Neutrophil (primary cell): ENCODE measurements at regions not wholly inside any gene's neighbourhood (a gene's known extent, or its start where the extent isn't known, plus 50 kb on each side); places are given as distances from the start of the nearest gene placed in this dataset.

Experiments used
- H3K27ac ChIP-seq: fragments of 200-600 bp; sonication (generic); 2 replicates; pipeline ENCODE4 v1.5.1; 2016; ENCODE audit warnings: mild to moderate bottlenecking, moderate library complexity
- H3K27me3 ChIP-seq: fragments of 200-600 bp; sonication (generic); 2 replicates; pipeline ENCODE4 v1.6.0; 2016; ENCODE audit warnings: mild to moderate bottlenecking
- H3K36me3 ChIP-seq: fragments of 200-600 bp; sonication (generic); 2 replicates; pipeline ENCODE4 v1.5.1; 2017
- H3K4me1 ChIP-seq, 2 experiments: fragments of 200-600 bp in 1 of 2; sonication (generic) in 1 of 2; 1 replicate in 1 of 2; 2 replicates in 1 of 2; pipeline versions ENCODE4 v1.5.1 to v1.6.1; 2013 to 2016; ENCODE audit warnings: low read depth in 1 of 2, low read length in 1 of 2, mild to moderate bottlenecking in 1 of 2, moderate library complexity in 1 of 2; ENCODE audit not compliant: control insufficient read depth in 1 of 2, insufficient read depth in 1 of 2
- H3K4me3 ChIP-seq, 2 experiments: fragments of 200-600 bp in 1 of 2; sonication (generic) in 1 of 2; 1 replicate in 1 of 2; 2 replicates in 1 of 2; pipeline ENCODE4 v1.5.1; 2013 to 2016; ENCODE audit warnings: low read depth in 1 of 2, low read length in 1 of 2, mild to moderate bottlenecking in 1 of 2, moderate library complexity in 1 of 2
- H3K9me3 ChIP-seq: fragments of 200-600 bp; sonication (generic); 2 replicates; pipeline ENCODE4 v1.5.1; 2016
- CTCF ChIP-seq: fragments of 200-600 bp; sonication (generic); IDR thresholded peaks from 2 replicates; pipeline ENCODE4 v1.5.1; 2016; ENCODE audit warnings: antibody characterized with exemption

- H3K36me3 ChIP-seq: no peaks in the 10 kb centered on the region
- H3K4me3 ChIP-seq: no peak overlapping the region
- no peak overlapping the region for H3K27ac ChIP-seq
- no peaks in the 10 kb centered on the region for H3K27me3 ChIP-seq
- H3K9me3 ChIP-seq: no peaks in the 10 kb centered on the region
- no peak for TF ChIP-seq CTCF
- no peaks in the 10 kb centered on the region for H3K4me1 ChIP-seq
Measured at GRCh38 chr4:29243054-29243453, 1477.1 kb upstream of the PCDH7 start.

- Histone ChIP-seq H3K4me1 (no peaks in the 10 kb centered on the region), H3K27ac (no peak overlapping the region), H3K4me3 (no peak overlapping the region), H3K27me3 (no peaks in the 10 kb centered on the region), H3K36me3 (no peaks in the 10 kb centered on the region), H3K9me3 (no peaks in the 10 kb centered on the region)
- TF ChIP-seq CTCF: no peak
Measured at GRCh38 chr4:29243851-29244250, 1476.3 kb upstream of the PCDH7 start.

GRCh38 chr4:29259556-29259955, 1460.6 kb upstream of the PCDH7 start:
- Histone ChIP-seq H3K9me3 (no peaks in the 10 kb centered on the region), H3K36me3 (no peaks in the 10 kb centered on the region), H3K4me1 (no peaks in the 10 kb centered on the region), H3K4me3 (no peak overlapping the region), H3K27ac (no peak overlapping the region), H3K27me3 (no peaks in the 10 kb centered on the region)
- TF ChIP-seq CTCF: no peak

- no peak overlapping the region for H3K4me3 ChIP-seq
- H3K9me3 ChIP-seq: no peaks in the 10 kb centered on the region
- TF ChIP-seq CTCF: no peak
- no peaks in the 10 kb centered on the region for H3K36me3 ChIP-seq
- H3K27ac ChIP-seq: no peak overlapping the region
- no peaks in the 10 kb centered on the region for H3K27me3 ChIP-seq
- H3K4me1 ChIP-seq: no peaks in the 10 kb centered on the region
Measured at GRCh38 chr4:29262986-29263385, 1457.2 kb upstream of the PCDH7 start.

GRCh38 chr4:29276150-29276549, 1444.0 kb upstream of the PCDH7 start:
- Histone ChIP-seq H3K4me3 (no peak overlapping the region), H3K9me3 (no peaks in the 10 kb centered on the region), H3K36me3 (no peaks in the 10 kb centered on the region), H3K27me3 (no peaks in the 10 kb centered on the region), H3K27ac (no peak overlapping the region), H3K4me1 (no peaks in the 10 kb centered on the region)
- no peak for TF ChIP-seq CTCF

- Histone ChIP-seq H3K27ac (no peak overlapping the region), H3K9me3 (no peaks in the 10 kb centered on the region), H3K4me1 (no peaks in the 10 kb centered on the region), H3K36me3 (no peaks in the 10 kb centered on the region), H3K4me3 (no peak overlapping the region), H3K27me3 (no peaks in the 10 kb centered on the region)
- no peak for TF ChIP-seq CTCF
Measured at GRCh38 chr4:29277381-29277780, 1442.8 kb upstream of the PCDH7 start.
